Nephron progenitor cell (in vitro differentiated cells): ENCODE measurements at regions not wholly inside any gene's neighbourhood (a gene's known extent, or its start where the extent isn't known, plus 50 kb on each side); places are given as distances from the start of the nearest gene placed in this dataset.
A peak's percentile ranks its signal among the peaks of the same experiment; 100 is the strongest.

ENCODE experiments used
- DNase-seq: peaks from one replicate; pipeline ENCODE4 v3.0.0; 2021
- H3K27ac Mint-ChIP-seq: 2 replicates; pipeline ENCODE4 v1.8.0; 2021; ENCODE audit warnings: mild to moderate bottlenecking, moderate library complexity, mixed read lengths
- H3K27me3 Mint-ChIP-seq: 2 replicates; pipeline ENCODE4 v1.8.0; 2021; ENCODE audit warnings: mild to moderate bottlenecking, low read depth, mixed read lengths; ENCODE audit not compliant: poor library complexity
- H3K36me3 Mint-ChIP-seq: 2 replicates; pipeline ENCODE4 v1.8.0; 2021; ENCODE audit warnings: low read depth, mixed read lengths
- H3K4me1 Mint-ChIP-seq: 2 replicates; pipeline ENCODE4 v1.8.0; 2021; ENCODE audit warnings: mixed read lengths
- H3K4me3 Mint-ChIP-seq: 2 replicates; pipeline ENCODE4 v1.8.0; 2021; ENCODE audit warnings: mild to moderate bottlenecking, moderate library complexity, mixed read lengths
- H3K9me3 Mint-ChIP-seq: 2 replicates; pipeline ENCODE4 v1.8.0; 2021; ENCODE audit warnings: mild to moderate bottlenecking, moderate library complexity, mixed read lengths
- TF ChIP-seq, protein P1 (sequence below): fragments of 200-600 bp; sonication (generic); IDR thresholded peaks from 2 replicates; pipeline ENCODE4 v1.5.0; 2021; ENCODE audit warnings: antibody characterized with exemption

DNA sequence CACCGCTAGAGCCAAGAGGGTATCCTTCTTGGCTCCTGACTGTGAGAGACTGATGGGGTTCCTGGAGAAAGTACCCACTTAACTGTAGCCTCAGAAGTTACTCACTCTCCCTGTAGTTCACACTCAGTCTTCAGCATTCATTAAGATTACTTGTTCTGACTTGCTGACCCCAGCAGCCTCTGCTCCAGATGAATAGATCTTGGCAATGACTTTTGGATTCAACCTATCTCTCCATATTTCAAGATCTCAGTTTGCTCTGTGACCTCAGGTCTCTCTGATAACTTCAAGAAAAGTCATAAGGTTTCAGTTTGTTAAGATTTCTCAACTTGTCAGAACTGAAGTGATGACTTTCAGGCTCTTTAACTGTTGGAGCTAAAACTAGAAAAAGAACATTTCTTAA is 825.6 kb downstream of the PCDH7 start:
- Mint-ChIP-seq H3K4me3 (no peak overlapping the region), H3K9me3 (no peaks in the 10 kb centered on the region), H3K27ac (no peak overlapping the region), H3K27me3 (no peaks in the 10 kb centered on the region), H3K4me1 (no peaks in the 10 kb centered on the region), H3K36me3 (no peaks in the 10 kb centered on the region)
- TF ChIP-seq, protein P1, sequence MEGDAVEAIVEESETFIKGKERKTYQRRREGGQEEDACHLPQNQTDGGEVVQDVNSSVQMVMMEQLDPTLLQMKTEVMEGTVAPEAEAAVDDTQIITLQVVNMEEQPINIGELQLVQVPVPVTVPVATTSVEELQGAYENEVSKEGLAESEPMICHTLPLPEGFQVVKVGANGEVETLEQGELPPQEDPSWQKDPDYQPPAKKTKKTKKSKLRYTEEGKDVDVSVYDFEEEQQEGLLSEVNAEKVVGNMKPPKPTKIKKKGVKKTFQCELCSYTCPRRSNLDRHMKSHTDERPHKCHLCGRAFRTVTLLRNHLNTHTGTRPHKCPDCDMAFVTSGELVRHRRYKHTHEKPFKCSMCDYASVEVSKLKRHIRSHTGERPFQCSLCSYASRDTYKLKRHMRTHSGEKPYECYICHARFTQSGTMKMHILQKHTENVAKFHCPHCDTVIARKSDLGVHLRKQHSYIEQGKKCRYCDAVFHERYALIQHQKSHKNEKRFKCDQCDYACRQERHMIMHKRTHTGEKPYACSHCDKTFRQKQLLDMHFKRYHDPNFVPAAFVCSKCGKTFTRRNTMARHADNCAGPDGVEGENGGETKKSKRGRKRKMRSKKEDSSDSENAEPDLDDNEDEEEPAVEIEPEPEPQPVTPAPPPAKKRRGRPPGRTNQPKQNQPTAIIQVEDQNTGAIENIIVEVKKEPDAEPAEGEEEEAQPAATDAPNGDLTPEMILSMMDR, result no peak
- DNase-seq, result no peak

DNA sequence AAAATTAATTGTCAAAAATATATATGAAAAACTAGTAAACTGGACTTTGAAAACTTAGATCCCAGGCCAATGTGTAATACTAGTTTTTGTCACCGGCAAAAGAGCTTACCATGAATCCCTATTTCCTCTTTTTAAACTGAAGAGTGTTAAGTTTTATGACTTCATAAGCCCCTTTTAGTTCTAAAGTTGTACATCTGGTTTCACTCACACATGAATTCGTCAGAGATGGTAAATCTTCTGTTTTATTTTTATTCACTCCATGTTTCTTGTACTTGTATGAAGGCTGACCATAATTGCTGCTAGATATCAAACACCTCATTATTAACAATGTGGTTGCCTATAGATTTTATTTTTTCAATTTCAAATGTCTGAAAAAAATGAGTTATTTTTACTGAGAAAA is 827.9 kb downstream of the PCDH7 start:
- Mint-ChIP-seq H3K36me3 (no peaks in the 10 kb centered on the region), H3K27ac (no peak overlapping the region), H3K4me3 (no peak overlapping the region), H3K27me3 (no peaks in the 10 kb centered on the region), H3K4me1 (no peaks in the 10 kb centered on the region), H3K9me3 (no peaks in the 10 kb centered on the region)
- TF ChIP-seq, protein P1, result no peak
- DNase-seq, result no peak

DNA sequence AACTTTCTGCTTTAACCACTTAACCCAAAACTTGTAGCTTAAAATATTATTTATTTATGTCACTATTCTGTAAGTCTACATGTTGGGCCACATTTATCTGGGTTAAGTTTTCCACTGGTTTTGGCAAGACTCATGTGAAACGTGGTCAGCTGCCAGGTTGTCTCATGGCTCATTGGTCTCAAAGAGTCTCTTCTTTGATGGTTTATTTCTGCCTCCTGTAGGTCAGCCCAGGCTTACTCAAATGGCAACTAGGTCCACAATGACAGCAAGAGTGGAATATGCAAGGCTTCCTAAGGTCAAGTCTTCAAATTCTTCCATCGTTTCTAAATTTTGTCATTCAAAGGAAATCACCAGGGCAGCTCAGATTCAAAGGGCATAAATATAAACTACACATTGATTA is 828.7 kb downstream of the PCDH7 start:
- Mint-ChIP-seq H3K36me3 (no peaks in the 10 kb centered on the region), H3K27ac (no peak overlapping the region), H3K9me3 (no peaks in the 10 kb centered on the region), H3K27me3 (no peaks in the 10 kb centered on the region), H3K4me1 (no peaks in the 10 kb centered on the region), H3K4me3 (no peak overlapping the region)
- TF ChIP-seq, protein P1, result no peak
- no peak for DNase-seq

DNA sequence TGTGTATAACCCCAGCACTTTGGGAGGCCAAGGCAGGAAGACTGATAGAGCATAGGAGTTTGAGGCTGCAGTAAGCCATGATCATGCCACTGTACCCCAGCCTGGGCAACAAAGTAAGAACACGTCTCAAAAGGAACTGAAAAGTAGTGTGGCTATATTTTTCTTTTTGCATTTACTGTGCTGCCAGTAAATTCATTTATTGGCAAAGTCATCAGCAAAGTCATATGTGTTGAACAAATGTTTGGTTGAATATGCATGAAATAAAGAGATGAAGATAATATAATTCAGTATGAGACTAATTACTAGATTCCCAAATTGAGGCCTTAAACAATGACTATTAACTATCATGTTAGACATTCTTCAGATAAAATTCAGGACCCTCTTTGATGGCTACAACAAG is 829.1 kb downstream of the PCDH7 start:
- Mint-ChIP-seq H3K9me3 (no peaks in the 10 kb centered on the region), H3K4me1 (no peaks in the 10 kb centered on the region), H3K36me3 (no peaks in the 10 kb centered on the region), H3K27ac (no peak overlapping the region), H3K4me3 (no peak overlapping the region), H3K27me3 (no peaks in the 10 kb centered on the region)
- DNase-seq, result no peak
- TF ChIP-seq, protein P1, result no peak

DNA sequence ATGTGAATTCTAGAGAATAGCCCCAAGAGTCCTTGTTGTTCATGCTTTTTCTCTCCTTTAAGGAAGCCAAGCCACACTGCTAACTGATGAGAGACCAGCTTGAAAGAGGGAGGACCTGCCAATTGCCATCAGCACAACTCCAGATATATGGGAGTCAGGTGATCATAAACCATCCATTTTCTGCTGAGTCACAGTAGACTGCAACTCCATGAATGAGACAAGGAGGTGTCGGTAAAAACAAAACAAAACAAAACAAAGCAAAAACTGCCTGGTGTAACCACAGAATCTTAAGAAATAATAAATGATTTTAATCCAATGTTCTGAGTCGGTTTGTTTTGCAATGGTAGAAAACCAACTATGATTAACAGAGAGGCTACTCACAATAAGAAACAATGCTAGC is 837.3 kb downstream of the PCDH7 start:
- H3K36me3 Mint-ChIP-seq, result no peaks in the 10 kb centered on the region
- TF ChIP-seq, protein P1, result no peak

DNA sequence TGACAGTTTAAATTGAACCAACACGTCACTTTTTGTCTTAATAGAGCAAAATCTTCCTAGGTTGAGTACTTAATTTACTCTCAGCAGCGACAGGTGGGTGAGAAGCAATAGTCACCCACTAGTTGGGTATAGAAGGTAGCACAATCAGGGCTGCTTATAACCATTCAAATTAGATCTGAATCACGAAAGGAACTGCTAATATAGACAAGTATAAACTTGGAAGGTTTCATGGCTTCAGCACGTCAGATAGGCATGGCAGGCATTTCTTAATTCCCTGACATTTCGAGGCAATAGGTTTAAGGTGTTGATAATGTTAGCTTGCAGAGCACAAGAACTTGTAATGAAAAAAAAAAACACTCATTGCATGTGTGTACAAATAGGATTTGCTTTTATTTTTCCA is 853.4 kb downstream of the PCDH7 start:
- Mint-ChIP-seq H3K4me3 (no peak overlapping the region), H3K36me3 (no peaks in the 10 kb centered on the region), H3K27me3 (no peaks in the 10 kb centered on the region), H3K27ac (no peak overlapping the region), H3K9me3 (no peaks in the 10 kb centered on the region), H3K4me1 (no peaks in the 10 kb centered on the region)
- TF ChIP-seq, protein P1, result no peak
- DNase-seq, result no peak

More for the DNA sequence above, 837.3 kb downstream of the PCDH7 start:
- Mint-ChIP-seq H3K27me3 (no peaks in the 10 kb centered on the region), H3K4me1 (no peaks in the 10 kb centered on the region), H3K27ac (peak overlapping the region; percentile 33), H3K4me3 (no peak overlapping the region), H3K9me3 (peaks cover 3% of the 10 kb centered on the region)
- DNase-seq, result no peak
